Glutamatergic neuron (in vitro differentiated cells): ENCODE measurements at regions not wholly inside any gene's neighbourhood (a gene's known extent, or its start where the extent isn't known, plus 50 kb on each side); places are given as distances from the start of the nearest gene placed in this dataset.

Source experiments
- DNase-seq: peaks from one replicate; pipeline ENCODE4 v3.0.0; 2022
- H3K27ac Mint-ChIP-seq: one replicate; pipeline ENCODE4 v1.8.0; 2020; ENCODE audit warnings: mild to moderate bottlenecking, mixed read lengths, inconsistent platforms; ENCODE audit not compliant: unreplicated experiment
- H3K27me3 Mint-ChIP-seq: one replicate; pipeline ENCODE4 v1.8.0; 2020; ENCODE audit warnings: mild to moderate bottlenecking, moderate library complexity, mixed read lengths, inconsistent platforms; ENCODE audit not compliant: unreplicated experiment
- H3K36me3 Mint-ChIP-seq: one replicate; pipeline ENCODE4 v1.8.0; 2020; ENCODE audit warnings: mild to moderate bottlenecking, mixed read lengths, inconsistent platforms; ENCODE audit not compliant: unreplicated experiment
- H3K4me1 Mint-ChIP-seq: one replicate; pipeline ENCODE4 v1.8.0; 2020; ENCODE audit warnings: mild to moderate bottlenecking, low read depth, mixed read lengths, inconsistent platforms; ENCODE audit not compliant: unreplicated experiment
- H3K4me3 Mint-ChIP-seq: one replicate; pipeline ENCODE4 v1.8.0; 2020; ENCODE audit warnings: mild to moderate bottlenecking, mixed read lengths, inconsistent platforms; ENCODE audit not compliant: unreplicated experiment
- H3K9me3 Mint-ChIP-seq: one replicate; pipeline ENCODE4 v1.8.0; 2020; ENCODE audit warnings: mild to moderate bottlenecking, moderate library complexity, mixed read lengths, inconsistent platforms; ENCODE audit not compliant: unreplicated experiment
- TF ChIP-seq, protein P1 (sequence below): fragments of 200-600 bp; sonication (generic); IDR thresholded peaks from one replicate; pipeline ENCODE4 v1.5.0; 2021; ENCODE audit not compliant: partially characterized antibody, unreplicated experiment

DNA sequence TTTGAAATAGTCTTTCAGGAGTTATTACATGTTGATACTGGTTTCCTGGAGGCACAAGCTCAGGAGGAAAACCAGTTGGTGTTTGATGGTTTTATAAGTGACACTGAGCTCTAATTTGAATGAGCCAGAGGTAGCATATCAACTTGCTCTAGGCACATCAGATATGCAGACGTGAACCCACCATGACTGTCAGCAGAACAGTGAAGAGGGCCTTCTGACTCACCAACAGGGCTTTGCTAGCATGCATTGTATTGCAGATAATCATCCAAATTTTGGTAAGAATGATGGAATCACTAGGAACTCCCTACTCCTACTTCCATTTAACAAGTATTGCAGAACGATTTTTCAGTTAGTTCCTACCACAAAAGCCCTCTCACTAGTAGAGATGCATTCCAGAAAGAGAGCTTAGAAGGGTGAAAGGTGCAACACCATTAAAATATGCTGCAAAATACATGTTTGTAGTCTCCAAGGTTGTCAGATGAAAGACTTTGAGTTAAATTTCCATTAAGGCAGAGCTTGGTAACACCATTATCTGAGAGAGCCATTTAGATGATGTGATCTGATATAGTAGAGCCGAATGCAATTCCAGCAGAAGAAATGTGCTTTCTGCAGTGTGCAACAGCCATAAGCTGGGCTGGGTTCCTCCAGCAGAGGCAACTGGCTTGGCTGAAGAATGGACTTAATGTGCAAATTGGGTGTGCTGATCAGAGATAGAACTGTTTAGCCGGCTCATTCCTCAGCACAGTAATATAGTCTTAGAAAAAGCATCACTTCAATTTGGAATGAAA, 968.7 kb upstream of the ADGRB3 start:
- no peak for DNase-seq
- Mint-ChIP-seq H3K27ac (no peak overlapping the region), H3K36me3 (no peaks in the 10 kb centered on the region), H3K27me3 (no peaks in the 10 kb centered on the region), H3K4me3 (no peak overlapping the region), H3K4me1 (no peaks in the 10 kb centered on the region), H3K9me3 (no peaks in the 10 kb centered on the region)
- TF ChIP-seq, protein P1, sequence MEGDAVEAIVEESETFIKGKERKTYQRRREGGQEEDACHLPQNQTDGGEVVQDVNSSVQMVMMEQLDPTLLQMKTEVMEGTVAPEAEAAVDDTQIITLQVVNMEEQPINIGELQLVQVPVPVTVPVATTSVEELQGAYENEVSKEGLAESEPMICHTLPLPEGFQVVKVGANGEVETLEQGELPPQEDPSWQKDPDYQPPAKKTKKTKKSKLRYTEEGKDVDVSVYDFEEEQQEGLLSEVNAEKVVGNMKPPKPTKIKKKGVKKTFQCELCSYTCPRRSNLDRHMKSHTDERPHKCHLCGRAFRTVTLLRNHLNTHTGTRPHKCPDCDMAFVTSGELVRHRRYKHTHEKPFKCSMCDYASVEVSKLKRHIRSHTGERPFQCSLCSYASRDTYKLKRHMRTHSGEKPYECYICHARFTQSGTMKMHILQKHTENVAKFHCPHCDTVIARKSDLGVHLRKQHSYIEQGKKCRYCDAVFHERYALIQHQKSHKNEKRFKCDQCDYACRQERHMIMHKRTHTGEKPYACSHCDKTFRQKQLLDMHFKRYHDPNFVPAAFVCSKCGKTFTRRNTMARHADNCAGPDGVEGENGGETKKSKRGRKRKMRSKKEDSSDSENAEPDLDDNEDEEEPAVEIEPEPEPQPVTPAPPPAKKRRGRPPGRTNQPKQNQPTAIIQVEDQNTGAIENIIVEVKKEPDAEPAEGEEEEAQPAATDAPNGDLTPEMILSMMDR: no peak

DNA sequence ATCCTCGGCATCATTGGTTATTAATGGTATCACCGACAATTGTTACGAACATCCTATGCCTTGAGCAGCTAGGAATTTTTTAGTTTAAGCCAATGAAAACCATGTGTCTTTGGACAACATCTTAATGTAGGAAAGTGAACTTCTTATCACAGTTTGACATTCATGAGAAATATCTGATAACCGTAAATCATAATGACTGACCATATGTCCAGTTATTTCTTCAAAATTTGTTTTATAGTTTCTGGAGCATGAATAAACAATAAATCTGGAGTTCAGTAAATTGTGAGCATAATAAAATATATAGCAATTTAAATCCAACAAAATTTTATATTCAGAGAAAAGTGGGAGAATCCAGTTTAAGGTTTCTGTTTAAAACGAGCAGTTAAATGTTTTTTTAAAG, 970.1 kb upstream of the ADGRB3 start:
- H3K4me1 Mint-ChIP-seq: no peaks in the 10 kb centered on the region
- no peak overlapping the region for H3K27ac Mint-ChIP-seq
- TF ChIP-seq, protein P1: no peak
- H3K27me3 Mint-ChIP-seq: no peaks in the 10 kb centered on the region
- no peaks in the 10 kb centered on the region for H3K9me3 Mint-ChIP-seq
- no peaks in the 10 kb centered on the region for H3K36me3 Mint-ChIP-seq
- H3K4me3 Mint-ChIP-seq: no peak overlapping the region
- no peak for DNase-seq

DNA sequence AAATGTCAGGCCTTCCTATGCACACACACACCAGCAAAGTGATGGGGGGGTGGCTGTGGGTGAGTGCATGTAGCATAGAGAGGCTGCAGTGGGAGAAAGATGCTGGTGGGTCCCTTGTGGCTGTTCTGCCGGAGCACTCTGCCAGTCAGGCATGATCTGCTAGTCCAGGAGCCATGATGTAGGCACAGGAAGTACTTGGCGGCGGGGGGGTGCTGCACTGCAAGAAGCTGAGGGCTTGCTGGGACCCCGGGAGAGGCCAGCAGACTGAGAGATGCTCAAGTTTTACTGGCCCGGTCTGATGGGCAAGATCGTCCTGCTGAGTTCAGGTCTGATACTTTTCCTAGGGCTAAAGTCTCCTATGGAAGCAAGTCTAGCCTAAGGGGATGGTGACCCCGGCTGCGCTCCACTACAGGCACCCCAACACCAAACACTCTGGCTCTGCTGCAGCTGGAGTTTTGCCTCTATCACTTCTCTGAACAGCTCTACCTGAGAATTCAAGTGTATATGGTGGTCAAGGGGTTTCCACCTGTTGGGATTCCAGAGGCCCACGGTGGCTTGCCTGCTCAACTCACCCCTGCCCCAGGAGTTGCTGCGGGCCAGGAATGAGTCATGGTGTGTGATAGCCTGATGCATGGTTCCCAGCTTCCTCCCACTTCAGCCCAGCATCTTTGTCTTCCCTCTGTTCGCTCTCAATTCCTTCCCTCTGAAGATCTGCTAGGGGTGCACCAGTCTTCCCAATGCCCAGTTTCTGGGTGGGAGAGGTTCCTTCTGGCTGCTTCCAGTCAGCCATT, 971.8 kb upstream of the ADGRB3 start:
- H3K36me3 Mint-ChIP-seq: no peaks in the 10 kb centered on the region
- TF ChIP-seq, protein P1: no peak
- H3K9me3 Mint-ChIP-seq: no peaks in the 10 kb centered on the region
- H3K27ac Mint-ChIP-seq: no peak overlapping the region
- no peak overlapping the region for H3K4me3 Mint-ChIP-seq
- DNase-seq: no peak
- no peaks in the 10 kb centered on the region for H3K4me1 Mint-ChIP-seq
- no peaks in the 10 kb centered on the region for H3K27me3 Mint-ChIP-seq

DNA sequence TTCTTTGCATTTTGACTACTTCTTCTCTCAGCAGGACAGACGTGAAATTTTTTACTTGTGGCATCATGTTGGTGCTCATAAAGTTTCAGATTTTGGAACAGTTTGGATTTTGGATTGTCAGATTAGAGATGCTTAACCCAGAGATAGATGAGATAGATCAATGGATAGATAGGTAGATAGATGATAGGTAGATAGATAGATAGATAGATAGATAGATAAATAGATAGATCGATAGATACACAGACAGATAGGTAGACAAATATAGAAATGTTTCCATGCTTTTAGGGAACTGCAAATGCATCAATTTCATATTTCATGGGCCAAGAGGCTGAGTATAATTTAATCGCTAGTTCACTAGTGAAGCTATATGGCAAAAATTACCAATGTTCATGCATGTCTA, 981.5 kb upstream of the ADGRB3 start:
- Mint-ChIP-seq H3K27ac (no peak overlapping the region), H3K4me1 (no peaks in the 10 kb centered on the region), H3K4me3 (no peak overlapping the region), H3K36me3 (no peaks in the 10 kb centered on the region), H3K9me3 (no peaks in the 10 kb centered on the region), H3K27me3 (no peaks in the 10 kb centered on the region)
- no peak for DNase-seq
- TF ChIP-seq, protein P1: no peak

DNA sequence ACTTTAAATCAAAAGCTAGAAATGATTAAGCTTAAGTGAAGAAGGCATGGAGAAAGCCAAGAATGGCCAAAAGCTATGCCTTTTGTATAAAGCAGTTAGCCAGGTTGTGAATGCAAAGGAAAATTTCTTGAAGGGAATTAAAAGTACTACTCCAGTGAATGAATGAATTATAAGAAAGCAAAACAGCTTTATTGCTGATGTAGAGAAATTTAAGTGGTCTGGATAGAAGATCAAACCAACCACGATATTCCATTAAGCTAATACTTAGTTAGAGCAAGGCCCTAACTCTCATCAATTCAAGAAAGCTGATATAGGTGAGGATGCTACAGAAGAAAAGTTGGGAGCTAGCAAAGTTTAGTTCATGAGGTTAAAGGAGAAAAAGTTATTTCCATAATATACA, 988.5 kb upstream of the ADGRB3 start:
- Mint-ChIP-seq H3K4me3 (no peak overlapping the region), H3K36me3 (no peaks in the 10 kb centered on the region), H3K27me3 (no peaks in the 10 kb centered on the region), H3K9me3 (no peaks in the 10 kb centered on the region), H3K4me1 (no peaks in the 10 kb centered on the region), H3K27ac (no peak overlapping the region)
- DNase-seq: no peak
- TF ChIP-seq, protein P1: no peak
